HG03521 (cell line): ENCODE measurements at regions not wholly inside any gene's neighbourhood (a gene's known extent, or its start where the extent isn't known, plus 50 kb on each side); places are given as distances from the start of the nearest gene placed in this dataset.

Experiments used
- ATAC-seq: cut with Tn5 transposase; IDR thresholded peaks from one replicate; pipeline ENCODE4 v1.9.1; 2021; ENCODE audit warnings: mild to moderate bottlenecking, moderate library complexity; ENCODE audit not compliant: unreplicated experiment

DNA sequence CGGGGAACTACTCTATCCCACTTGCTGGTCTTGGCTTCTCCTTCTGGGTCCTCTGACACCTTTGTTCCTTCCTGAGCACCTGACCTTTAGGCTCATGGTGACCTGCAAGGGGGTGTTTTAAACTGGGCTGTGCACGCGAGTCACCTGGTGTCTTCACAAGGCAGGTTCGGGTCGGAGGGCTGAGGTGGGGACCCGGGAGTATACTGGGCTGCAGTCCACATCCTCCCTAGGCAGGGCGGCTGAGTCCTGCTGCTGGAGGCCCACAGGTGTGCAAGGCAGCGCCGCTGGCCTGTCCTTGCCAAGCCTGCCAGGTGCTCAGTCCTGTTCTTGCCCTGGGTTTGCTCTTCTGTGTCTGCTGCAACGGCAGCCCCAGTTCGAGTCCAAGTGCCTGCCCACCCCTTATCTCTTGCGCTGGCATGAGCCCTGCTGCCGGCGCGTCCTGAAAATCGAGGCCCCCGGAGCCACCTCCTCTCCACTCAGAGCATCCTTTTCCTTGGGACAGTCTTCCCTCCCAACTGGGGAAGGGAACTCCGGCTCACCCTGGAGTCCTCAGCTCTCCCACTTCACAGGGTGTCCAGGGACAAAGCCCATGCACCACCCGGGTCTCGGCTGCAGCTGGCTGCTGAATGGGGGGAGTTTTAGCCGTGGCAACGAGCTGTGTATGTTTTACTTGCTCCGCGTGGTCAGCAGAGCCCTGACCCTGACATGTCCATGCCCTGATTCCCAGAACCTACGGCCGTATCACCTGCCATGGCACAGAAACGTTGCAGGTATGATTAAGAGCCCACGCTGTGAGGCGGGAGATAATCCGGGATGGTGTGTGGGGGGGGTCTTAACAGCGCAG is 193.5 kb downstream of the TEX29 start:
- no peak for ATAC-seq

DNA sequence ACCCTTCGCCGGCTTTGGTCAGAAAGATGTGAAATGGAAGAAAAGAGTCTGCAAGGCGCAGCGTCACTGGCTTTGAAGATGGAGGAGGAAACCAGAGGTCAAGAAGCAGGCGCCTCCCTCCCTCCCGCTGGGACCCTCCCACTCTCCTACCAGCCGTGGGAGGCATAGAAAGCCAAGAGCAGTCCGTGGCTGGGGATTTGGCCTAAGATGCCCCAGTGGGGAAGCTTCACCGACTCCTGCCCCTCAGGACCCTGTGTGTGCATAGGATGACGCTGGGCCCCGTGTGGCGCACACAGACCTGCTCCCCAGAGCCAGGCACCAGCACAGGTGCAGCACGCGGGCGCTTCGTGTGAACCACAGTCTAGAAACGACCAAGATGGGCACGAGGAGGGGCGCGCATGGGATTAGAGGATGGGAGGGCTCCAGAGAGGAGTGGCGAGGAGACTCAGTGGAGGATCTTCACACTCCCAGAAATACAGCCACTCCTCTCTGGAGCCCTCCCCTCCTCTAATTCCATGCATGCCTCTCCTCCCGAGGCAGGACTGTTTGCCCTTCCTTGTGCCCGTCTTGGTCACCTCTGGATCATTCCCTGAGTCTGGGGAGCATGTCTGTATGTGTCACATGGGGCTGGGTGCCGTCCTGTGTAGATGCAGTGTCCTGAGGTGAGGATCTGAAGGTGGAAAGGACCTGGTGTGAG is 194.3 kb downstream of the TEX29 start:
- no peak for ATAC-seq

DNA sequence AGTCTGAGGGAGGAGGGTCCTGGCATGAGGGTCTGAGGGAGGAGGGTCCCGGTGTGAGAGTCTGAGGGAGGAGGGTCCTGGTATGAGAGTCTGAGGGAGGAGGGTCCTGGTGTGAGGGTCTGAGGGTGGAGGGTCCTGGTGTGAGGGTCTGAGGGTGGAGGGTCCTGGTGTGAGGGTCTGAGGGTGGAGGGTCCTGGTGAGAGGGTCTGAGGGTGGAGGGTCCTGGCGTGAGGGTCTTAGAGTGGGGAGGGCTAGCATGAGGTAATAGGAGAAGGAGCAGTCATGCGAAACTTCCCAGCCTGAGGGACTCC is 194.8 kb downstream of the TEX29 start:
- ATAC-seq = no peak

DNA sequence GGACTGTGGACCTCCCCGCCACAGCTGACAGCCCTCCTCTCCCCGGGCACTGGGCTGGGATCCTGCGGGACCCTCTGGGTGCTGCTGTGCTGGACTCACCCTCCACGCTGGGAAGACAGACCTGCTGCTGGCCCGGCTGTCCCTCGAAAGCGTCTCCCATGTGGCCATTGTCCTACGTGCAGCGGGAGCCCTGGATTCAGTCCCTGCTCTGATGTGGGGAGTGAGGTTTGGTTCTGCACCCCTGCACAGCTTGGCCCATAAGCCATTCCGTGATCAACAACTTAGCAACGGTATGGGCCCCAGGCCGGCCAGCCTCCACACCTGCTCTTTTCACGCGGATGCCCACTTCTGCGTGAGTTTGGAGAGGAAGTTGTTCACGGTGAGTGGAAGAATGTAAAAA is 195.2 kb downstream of the TEX29 start:
- ATAC-seq = no peak

DNA sequence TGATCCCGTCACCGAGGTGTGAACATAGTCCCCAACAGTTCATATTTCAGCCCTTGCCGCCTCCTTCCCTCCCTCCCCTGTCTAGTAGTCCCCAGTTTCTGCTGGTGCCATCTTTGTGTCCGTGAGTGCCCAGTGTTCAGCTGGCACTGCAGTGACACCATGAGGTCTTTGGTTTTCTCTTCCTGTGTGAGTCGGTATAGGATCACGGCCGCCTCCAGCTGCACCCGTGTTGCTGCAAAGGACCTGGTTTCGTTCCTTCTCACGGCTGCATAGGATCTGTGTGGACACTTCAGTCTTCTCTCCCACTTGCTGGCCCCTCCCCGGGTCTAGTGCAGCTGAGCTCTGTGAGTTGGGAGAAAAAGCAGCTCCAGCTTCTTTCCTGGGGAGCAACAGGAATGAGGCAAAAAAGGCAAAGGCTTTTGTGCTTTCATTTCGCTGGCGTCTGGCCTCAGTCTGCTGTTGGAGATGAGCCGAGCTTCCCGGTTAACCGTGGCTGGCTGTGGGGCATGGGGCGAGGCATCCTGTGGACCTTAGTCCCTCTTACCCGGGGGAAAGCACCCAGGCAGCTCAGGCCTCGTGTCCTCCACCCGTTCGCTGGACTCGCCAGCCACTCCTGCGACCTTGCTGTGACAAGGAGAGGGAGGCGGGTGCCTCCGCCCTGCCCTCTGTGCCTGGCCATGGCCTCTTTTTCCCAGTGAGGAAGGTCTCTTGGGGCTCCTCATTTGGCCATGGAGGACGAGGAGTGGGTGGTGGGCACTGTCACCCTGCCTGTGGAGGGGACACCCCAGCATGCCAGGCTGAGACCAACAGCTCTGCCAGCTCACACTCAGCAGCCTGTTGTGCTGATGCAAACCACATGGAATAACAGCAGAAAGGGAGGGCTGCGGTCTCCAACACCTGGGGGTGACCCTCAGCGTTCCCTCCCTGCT is 196.5 kb downstream of the TEX29 start:
- ATAC-seq = no peak

DNA sequence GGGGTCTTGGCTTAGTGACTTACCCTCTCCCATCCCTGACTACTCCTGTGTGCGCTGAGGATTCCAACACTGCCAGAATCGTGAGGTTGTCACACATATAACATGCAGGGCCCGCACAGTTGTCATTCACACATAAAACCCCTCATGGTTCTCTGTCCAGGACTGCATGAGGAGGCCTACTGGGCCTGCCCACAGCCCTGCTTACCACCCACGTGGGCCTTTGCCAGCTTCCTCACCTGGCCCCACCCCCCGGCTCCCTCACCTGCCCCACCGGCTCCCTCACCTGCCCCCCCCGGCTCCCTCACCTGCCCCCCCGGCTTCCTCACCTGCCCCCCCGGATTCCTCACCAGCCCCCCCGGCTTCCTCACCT is 197.2 kb downstream of the TEX29 start:
- ATAC-seq = no peak

DNA sequence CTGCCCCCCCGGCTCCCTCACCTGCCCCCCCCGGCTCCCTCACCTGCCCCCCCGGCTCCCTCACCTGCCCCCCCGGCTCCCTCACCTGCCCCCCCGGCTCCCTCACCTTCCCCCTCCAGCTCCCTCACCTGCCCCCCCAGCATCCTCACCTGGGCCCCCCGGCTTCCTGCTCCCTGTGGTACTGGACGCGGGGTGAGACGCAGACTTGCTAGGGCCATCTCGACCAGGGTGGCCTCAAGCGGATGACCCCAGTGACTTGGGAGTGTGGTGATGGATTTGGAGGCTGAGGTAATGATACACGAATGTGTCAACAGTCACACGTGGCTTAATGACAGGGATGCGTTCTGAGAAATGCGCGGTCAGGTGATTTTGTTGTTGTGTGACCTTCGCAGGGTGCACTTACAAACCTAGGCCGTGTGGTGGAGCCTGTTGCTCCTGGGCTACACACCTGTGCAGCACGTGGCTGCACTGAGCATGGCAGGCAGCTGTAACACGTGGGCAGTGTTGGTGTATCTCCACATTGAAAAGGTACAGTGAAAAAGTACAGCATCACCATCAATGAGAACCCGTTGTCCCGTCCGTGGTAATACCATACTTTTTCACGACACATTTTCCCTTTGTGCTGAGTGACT is 197.8 kb downstream of the TEX29 start:
- ATAC-seq = no peak

DNA sequence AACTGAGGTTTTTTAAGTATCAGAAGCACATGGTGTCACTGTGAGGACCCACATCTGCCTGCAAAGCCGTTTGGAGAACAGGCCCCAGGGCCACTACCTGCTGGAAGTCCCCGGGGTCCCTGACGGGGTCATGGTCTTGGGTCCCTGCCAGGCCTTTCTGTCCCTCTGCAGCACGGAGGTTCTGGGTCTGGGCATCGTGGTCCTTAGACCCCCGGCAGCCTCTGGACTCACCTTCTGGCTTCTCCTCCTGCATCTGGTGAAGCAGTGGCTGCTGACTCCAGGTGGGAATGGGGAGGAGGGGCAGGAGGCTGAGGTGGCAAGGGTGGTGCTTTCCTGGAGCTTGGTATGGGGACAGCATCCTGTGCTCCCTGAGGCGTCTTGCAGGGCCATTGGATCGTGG is 198.6 kb downstream of the TEX29 start:
- ATAC-seq = no peak

DNA sequence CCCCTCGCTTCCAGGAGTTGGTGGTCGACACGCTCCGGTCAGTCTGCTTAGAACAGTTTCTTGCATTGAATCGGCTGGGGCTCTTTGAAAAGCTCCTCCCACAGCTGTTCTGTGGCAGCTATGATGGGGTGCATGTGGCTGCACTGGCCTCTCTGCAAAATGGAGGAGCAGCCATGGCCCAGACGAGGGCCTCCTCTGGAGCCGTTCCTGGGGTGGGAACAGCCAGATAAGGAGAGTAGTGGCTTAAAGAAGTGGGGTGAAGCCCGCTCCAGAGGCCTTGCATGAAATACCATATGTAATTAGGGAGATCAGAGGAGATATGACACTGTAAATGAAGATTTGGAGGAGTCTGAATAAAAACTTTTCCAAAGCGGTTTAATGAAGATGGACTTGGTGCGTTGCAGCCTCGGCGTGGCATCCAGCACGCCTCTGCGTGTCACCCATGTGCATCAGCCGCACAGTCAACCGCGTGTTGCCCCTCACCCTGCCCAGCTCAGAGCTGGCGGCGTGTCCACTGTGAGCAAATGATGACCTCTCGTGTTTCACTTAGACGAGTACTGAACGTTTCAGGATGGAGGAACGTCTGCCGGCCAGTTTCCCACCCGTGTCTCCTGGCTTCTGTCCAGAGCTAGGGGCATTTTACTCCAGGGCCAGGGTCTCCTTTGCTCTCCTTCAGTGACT is 199.2 kb downstream of the TEX29 start:
- no peak for ATAC-seq

DNA sequence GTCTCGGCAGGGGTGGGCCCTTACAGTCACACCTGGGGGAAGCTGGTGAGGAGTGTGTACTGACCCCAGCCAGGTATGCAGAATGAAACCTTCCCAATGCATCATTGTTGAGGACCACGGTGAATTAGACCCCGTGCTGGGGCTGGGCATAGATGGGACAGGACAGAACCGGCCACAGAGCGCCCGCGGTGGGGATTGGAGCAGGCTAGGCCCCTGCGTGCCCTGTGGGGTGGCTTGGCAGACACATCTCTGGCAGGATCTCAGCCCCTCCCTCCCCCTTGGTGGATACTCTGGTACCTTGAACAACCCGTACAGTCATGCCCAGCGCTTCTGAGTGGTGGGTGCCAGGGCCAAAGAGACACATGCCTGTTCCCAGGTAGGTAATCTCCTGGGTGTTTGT is 200.6 kb downstream of the TEX29 start:
- no peak for ATAC-seq

DNA sequence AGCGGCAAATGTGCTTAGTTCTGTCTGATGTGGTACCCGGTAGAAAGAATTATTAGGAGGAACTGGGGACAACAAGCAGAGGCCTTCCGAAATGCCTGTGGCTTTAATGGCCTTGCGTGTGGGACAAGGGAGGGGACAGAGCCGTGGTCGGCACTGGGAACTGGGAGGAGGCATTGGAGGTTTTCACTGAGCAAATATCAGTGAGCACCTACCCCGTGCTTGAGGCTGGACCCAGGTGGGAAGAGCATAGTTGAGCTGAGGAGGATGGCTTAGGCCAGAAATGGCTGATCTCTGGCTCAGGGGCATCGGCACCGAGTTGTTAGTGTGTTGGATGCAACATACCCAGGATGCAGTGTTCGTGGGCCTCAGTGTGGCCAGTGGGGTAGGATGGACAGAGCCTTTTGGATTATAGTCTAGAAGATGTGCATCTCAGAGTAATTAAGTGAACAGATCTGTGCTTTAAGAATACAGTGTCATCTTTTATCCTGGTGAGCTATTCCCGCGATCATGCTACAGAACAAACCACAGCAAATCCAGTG is 201.3 kb downstream of the TEX29 start:
- no peak for ATAC-seq

DNA sequence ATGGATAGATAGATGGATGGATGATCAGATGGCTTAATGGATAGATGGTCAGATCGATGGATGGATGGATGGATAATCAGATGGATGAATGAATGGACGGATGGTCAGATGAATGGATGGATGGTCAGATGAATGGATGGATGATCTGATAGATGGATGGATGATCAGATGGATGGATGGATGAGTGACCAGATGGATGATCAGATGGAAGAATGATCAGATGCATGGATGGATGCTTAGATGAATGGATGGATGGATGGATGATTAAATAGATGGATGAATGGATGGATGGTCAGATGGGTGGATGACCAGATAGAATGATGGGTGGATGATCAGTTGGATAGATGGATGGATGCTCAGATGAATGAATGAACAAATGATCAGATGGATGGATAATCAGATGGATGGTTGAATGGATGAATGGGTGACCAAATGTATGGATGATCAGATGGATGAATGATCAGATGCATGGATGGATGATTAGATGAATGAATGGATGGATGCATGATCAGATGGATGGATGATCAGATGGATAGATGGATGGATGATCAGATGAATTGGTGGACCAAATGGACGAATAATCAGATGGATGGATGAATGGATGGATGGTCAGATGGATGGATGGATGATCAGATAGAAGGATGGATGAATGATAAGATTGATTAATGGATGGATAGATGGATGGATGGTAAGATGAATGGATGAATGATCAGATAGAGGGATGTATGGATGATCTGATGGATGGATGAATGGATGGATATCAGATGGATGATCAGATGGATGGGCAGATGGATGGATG is 205.1 kb downstream of the TEX29 start:
- ATAC-seq = no peak

DNA sequence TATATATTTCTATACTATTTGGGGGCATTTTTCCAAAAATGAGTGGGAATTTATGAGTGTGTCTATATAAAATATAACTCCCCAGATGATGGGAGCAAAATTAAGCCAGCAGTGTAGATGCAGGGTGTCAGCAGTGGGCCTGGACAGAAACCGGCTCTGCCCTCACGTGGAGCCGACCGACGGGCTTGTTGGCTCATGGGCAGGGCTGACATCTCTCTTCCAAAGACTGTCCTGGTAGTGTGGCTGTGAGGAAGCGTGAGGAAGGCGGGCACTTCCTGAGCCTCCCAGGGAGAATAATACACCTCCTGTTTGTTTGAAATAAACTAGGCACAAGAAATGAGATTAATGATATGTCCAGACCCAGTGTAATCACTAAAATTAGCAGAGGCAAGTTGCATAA is 206.5 kb downstream of the TEX29 start:
- no peak for ATAC-seq

DNA sequence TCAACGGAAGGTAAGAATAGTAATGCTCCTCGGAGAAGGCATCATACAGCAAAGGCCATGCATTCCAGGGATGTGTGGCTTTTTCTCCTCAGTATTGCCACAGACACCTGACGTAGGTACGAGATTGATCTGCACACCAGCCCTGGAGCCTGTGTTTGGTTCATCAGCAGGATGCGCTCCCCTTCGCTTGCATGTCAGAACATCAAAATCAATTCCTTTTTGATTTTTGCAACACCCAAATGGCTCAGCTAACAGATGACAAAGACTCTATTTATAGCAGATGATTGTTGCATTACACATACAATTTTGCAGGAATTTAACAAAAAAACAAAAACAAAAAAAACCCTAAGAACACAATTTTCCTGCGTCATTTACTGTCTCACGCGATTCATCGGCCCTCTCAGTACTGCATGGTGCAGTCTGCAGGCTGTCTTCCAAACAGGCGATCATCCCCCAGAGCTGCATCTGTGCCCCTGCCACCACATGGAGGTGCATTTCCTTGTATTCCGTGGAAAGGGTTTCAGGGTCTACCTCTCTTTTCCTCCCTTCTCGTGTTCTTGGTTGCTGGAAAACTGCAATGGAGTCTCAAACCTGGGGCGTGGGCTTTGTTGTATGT is 207.3 kb downstream of the TEX29 start:
- ATAC-seq = no peak

DNA sequence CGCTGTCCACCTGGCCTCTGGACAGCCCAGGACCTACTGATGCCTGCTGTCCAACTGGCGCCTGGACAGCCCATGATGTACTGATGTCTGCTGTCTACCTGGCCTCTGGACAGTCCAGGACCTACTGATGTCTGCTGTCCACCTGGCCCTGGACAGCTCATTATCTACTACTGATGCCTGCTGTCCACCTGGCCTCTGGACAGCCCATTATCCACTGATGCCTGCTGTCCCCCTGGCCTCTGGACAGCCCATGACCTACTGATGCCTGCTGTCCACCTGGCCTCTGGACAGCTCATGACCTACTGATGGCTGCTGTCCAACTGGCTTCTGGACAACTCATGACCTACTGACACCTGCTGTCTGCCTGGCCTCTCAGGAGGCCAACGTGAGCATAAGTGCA is 208.1 kb downstream of the TEX29 start:
- no peak for ATAC-seq

DNA sequence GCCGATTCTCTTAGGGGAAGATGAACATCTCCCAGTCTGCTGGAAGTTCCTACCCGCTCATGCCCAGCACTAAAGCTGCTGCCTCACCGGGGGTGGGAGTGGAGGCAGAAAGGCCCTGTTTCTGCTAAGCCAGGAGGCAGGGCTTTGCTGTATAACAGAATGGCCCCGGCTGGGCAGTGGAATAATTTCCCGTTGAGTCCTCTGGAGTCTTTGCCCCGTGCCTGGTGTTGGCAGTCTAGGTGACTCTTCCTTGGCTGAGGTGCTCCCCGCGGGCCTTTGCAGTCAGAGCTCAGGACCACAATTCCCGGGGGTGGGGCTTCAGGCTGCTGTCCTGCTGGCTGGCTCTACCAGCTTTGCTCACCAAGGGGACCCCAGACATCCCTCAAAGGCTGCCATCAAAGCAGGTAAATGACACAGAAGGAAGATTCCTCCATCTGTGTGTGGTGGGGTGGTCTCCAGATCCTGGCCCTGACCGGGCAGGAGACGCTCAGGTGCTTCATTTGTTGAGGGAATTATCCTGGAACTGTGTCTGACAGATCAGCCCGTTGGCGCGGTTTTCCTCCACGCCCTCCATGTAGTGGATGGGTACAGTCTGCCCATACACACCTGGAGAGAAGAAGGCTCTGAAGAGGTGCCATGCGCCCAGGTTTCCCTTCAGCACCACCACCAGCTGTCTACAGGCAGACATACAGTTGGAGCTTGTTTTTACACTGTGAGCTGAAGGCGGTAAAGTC is 209.9 kb downstream of the TEX29 start:
- ATAC-seq = no peak

DNA sequence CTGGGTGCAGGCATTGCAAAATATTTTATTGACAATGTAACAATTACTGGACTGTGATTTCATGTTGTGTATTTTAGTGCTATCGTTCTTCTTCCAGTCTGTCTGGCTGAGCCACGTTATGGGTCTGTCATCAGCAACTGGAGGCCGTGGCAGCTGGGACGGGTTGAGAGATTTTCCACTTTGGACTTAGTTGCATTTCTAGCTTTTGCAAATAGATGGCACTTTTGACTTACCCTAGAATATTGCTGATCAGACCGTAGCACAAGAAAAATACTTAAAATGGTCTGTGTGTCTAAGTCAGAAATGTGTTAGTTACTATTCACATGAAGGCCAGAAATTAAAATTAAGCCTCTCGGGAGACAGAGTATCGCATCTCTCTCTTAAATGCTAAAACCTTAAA is 211.1 kb downstream of the TEX29 start:
- ATAC-seq = no peak

DNA sequence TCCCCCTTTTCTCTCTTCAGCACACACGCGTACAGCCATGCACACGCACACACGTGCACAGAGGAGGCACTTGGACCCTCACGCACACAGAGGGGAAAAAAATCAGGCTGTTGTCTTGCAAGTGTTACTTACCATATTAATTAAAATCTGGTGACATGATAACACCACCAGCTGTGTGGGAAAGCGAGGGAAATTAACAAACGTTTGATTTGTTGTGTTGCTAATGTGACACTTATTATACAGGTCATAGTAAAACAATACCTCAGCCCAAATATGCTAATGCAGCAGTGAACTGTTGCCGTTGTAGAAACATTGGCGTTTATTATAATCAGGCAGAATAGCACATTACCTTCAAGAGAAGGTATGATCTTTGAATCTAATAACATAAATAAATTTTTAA is 211.7 kb downstream of the TEX29 start:
- no peak for ATAC-seq
